AG09319 (cell line): ENCODE measurements at regions not wholly inside any gene's neighbourhood (a gene's known extent, or its start where the extent isn't known, plus 50 kb on each side); places are given as distances from the start of the nearest gene placed in this dataset.

Experiments
- DNase-seq: peaks from one replicate; pipeline ENCODE4 v3.0.0-alpha.2; 2010; ENCODE audit warnings: low read depth; ENCODE audit errors: extremely low read depth
- TF ChIP-seq, protein P1 (sequence below): IDR thresholded peaks from 2 replicates; pipeline ENCODE4 v1.5.1; 2011; ENCODE audit warnings: low read depth, mild to moderate bottlenecking, inconsistent platforms, low read length, moderate library complexity

DNA sequence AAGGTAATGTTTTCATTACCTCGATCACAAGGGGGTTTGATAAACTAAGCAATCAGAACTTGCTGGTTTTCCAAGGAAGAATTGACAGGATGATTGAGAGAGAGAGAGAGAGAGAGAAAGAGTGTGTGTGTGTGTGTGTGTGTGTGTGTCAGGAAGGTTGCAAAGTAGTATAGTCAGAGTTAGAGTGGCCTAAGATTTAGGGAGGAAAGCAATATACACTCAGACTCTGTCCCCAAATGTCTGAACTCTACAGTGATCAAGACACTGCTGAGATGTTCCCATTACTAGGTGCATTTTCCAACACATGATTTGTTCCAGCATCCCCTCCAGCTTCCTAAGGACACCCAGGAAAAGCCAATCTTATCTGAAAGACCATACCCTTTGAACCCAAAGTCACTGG lies 1074.1 kb downstream of the BCL11B start:
- DNase-seq = no peak
- TF ChIP-seq, protein P1, sequence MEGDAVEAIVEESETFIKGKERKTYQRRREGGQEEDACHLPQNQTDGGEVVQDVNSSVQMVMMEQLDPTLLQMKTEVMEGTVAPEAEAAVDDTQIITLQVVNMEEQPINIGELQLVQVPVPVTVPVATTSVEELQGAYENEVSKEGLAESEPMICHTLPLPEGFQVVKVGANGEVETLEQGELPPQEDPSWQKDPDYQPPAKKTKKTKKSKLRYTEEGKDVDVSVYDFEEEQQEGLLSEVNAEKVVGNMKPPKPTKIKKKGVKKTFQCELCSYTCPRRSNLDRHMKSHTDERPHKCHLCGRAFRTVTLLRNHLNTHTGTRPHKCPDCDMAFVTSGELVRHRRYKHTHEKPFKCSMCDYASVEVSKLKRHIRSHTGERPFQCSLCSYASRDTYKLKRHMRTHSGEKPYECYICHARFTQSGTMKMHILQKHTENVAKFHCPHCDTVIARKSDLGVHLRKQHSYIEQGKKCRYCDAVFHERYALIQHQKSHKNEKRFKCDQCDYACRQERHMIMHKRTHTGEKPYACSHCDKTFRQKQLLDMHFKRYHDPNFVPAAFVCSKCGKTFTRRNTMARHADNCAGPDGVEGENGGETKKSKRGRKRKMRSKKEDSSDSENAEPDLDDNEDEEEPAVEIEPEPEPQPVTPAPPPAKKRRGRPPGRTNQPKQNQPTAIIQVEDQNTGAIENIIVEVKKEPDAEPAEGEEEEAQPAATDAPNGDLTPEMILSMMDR = no peak

DNA sequence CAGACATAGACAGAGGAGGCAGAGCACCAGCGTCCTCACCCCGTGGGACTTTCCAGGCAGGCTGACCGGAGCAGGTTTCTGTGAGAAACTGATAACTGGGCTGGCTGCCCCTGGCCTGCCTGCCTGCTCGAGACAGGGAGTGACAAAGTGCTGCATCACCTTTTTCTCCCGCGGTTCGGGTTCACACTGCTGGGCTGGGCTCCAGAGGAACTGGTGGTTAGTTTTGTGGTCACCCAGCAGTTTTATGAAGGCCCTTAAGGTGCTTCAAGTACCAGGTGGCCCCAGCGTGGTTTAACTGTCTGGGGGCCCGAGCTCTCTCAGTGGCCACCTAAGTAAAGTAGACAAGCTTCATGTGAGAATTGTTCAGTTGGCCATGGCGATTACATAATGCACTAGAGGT lies 1073.6 kb downstream of the BCL11B start:
- no peak for DNase-seq
- TF ChIP-seq, protein P1 = no peak

DNA sequence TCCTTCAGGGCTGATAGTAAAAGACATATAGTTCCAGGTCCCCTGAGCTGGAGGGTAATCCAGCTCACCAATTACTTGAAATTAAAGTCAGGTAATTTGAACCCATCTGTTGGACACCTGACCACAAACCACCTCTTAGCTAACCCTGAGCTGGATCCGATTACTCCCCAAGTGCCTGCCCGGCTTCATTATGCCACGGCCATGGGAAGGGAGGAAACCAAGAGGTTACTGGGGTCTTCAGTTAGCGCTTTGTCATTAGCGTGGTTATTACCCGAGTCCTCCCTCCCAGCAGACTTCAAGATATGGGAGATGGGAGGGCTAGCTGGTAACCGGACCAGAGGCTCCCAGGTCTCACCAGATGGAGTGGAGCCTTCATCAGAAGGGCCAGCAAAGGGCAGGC lies 1071.4 kb downstream of the BCL11B start:
- no peak for DNase-seq
- TF ChIP-seq, protein P1 = no peak

DNA sequence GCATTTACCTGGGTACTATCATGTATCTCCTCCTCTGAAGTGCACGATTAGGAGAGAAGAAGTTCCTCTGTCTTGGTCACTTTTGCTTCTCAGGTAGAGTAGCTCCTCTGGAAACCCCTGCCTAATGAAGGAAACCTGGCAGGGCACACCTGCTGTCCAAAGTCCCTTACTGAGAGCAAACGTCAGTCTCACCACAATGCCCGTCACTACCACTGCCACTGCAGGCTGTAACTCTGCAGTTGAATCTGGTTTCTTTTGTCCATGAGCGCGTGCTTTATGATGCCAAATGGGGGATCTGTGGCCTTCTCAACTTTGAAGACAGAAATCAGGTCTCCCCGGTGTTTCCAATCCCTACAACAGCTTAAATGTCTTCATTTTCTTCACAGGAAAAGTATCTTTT lies 1068.6 kb downstream of the BCL11B start:
- TF ChIP-seq, protein P1 = no peak
- no peak for DNase-seq

DNA sequence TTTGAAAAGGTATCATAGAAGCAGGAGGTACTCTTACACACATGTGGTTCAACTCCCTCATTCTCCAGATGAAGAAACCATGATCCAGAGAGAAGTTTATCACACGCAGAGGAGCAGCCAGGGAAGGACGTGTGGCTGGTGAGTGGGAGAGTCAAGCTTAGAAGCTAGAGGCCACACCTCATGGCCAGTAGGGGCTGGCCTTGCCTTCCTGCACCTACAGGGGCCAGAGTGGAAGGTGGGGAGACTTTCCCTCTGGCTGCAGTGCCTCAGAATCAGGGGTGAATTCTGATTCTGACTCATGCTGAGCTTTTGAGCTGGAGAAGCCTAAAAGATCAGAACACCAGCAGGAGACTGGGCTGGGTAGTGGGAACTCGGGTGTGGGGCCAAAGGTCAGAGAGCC lies 1067.9 kb downstream of the BCL11B start:
- TF ChIP-seq, protein P1 = no peak
- DNase-seq = no peak

DNA sequence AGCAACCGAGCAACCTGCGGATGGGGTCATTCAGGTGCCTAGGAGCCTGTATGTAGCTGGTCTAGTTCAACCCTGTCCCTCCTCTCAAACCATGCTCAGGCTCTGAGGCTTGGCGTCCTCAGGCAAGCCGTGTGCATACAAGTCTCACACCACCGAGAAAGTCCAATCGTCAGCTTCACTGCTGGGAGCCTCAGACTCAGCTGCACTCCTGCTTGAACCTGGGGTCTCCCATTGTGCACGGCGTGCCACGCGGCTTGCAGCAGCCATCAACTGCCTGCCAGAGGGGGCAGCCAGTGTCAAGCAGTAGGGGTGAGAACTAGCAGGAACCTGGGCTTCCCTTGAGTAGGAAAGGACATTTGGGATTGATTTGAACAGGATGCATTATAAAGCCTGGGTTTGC lies 1064.6 kb downstream of the BCL11B start:
- TF ChIP-seq, protein P1 = no peak
- DNase-seq = no peak

DNA sequence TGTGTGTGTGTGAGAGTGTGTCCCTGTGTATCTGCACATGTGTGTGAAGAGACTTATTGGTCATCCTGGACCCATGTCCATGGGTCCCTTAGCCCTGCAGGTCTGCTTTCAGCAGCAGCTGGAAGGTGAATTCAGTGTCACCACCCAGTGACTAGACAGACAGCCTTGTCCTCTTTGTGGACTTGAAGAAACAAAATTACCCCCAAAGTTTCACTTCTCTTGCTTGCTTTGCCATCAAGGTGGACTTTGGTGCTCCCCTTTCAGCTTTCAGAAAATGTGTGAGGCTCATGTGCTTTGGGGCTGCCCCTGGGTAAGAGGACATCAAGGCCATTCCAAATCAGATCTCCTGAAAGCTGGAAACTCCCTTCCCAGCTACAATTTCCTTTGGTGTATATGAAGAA lies 1063.8 kb downstream of the BCL11B start:
- no peak for DNase-seq
- TF ChIP-seq, protein P1 = no peak
